GM12878 (cell line): ENCODE measurements at regions not wholly inside any gene's neighbourhood (a gene's known extent, or its start where the extent isn't known, plus 50 kb on each side); places are given as distances from the start of the nearest gene placed in this dataset.

Experiments used
- ATAC-seq: fragments of 200-7000 bp; cut with Tn5 transposase; 3 replicates; pipeline ENCODE4 v1.9.1; 2020; ENCODE audit warnings: mild to moderate bottlenecking, moderate library complexity
- BruUV-seq: library from RNA; stranded (reverse); fragments of 400-500 nt; replicated peaks from 2 replicates; lab custom pipeline; 2021; lab: Mats Ljungman, UMichigan
- CTCF ChIA-PET: fragments of 300-600 bp; sonication (Branson Sonifier 250); formaldehyde crosslinking; extraction: SDS; loops from one replicate; lab custom pipeline; 2021; ENCODE audit warnings: inconsistent platforms; lab: Yijun Ruan, JAX
- POLR2A ChIA-PET: fragments of 350-600 bp; formaldehyde crosslinking; extraction: SDS; loops from one replicate; lab custom pipeline; 2021; ENCODE audit warnings: inconsistent platforms; lab: Charles Lee
- RAD21 ChIA-PET: fragments of 300-600 bp; sonication (Branson Sonifier 250); formaldehyde crosslinking; loops from one replicate; lab custom pipeline; 2023; ENCODE audit warnings: antibody characterized with exemption; ENCODE audit not compliant: unreplicated experiment; lab: Charles Lee
- SMC1A ChIA-PET: fragments of 300-600 bp; sonication (Branson Sonifier 250); formaldehyde crosslinking; loops from one replicate; lab custom pipeline; 2023; ENCODE audit not compliant: unreplicated experiment, uncharacterized antibody; lab: Charles Lee
- DNase-seq: peaks from one replicate; pipeline ENCODE4 v3.0.0-alpha.2; 2011; ENCODE audit warnings: low read depth, low spot score
- FAIRE-seq: peaks from 3 replicates; lab custom pipeline; 2011; peaks lifted over from hg19 to GRCh38; lab: Jason Lieb, UNC
- H2AFZ ChIP-seq: 2 replicates; pipeline ENCODE4 v1.6.0; 2011; ENCODE audit warnings: low read depth, low read length, control low read depth; ENCODE audit not compliant: control insufficient read depth
- H3K27ac ChIP-seq: 2 replicates; pipeline ENCODE4 v1.5.1; 2011; ENCODE audit warnings: control low read depth; ENCODE audit not compliant: control insufficient read depth, insufficient read depth
- H3K27me3 ChIP-seq, 2 experiments: replicated peaks in 1 of 2; 2 replicates each; pipeline versions ENCODE4 v1.6.0 to v1.6.1; 2011; ENCODE audit warnings: low read length in 1 of 2; ENCODE audit not compliant: control insufficient read depth in 2 of 2, insufficient read depth in 2 of 2
- H3K36me3 ChIP-seq, 2 experiments: 2 replicates each; pipeline ENCODE4 v1.5.1; 2011; ENCODE audit warnings: low read length in 1 of 2; ENCODE audit not compliant: control insufficient read depth in 2 of 2, insufficient read depth in 2 of 2
- H3K4me1 ChIP-seq: 2 replicates; pipeline ENCODE4 v1.6.1; 2011; ENCODE audit warnings: mild to moderate bottlenecking, low read length, moderate library complexity, mixed read lengths; ENCODE audit not compliant: control insufficient read depth, insufficient read depth
- H3K4me2 ChIP-seq: 2 replicates; pipeline ENCODE4 v1.6.0; 2011; ENCODE audit warnings: control low read depth; ENCODE audit not compliant: control insufficient read depth, insufficient read depth
- H3K4me3 ChIP-seq: fragments of 200-600 bp; sonication (generic); 2 replicates; pipeline ENCODE4 v1.5.1; 2016
- H3K79me2 ChIP-seq: 2 replicates; pipeline ENCODE4 v1.6.0; 2011; ENCODE audit warnings: low read length; ENCODE audit not compliant: control insufficient read depth, insufficient read depth
- H3K9ac ChIP-seq: 2 replicates; pipeline ENCODE4 v1.8.0; 2011; ENCODE audit warnings: low read length, control low read depth, mixed read lengths; ENCODE audit not compliant: control insufficient read depth, insufficient read depth
- H3K9me3 ChIP-seq: replicated peaks from 3 replicates; pipeline ENCODE4 v1.5.1; 2011; ENCODE audit warnings: mild to moderate bottlenecking, low read length; ENCODE audit not compliant: control insufficient read depth, insufficient read depth
- H4K20me1 ChIP-seq: 2 replicates; pipeline ENCODE4 v1.6.0; 2011; ENCODE audit not compliant: control insufficient read depth, insufficient read depth
- ATF7 ChIP-seq: fragments of 450-650 bp; IDR thresholded peaks from 2 replicates; pipeline ENCODE4 v1.6.1; 2016; ENCODE audit warnings: low read depth, mild to moderate bottlenecking
- E2F8 ChIP-seq: fragments of 450-650 bp; IDR thresholded peaks from 2 replicates; pipeline ENCODE4 v1.6.1; 2018; ENCODE audit warnings: mild to moderate bottlenecking, low read depth, moderate library complexity; ENCODE audit not compliant: partially characterized antibody
- JUNB ChIP-seq: IDR thresholded peaks from 2 replicates; pipeline ENCODE4 v1.6.1; 2016; ENCODE audit warnings: antibody characterized with exemption, mild to moderate bottlenecking
- LARP7 ChIP-seq: fragments of 450-650 bp; IDR thresholded peaks from 2 replicates; pipeline ENCODE4 v1.6.1; 2017; ENCODE audit warnings: mild to moderate bottlenecking
- MTA2 ChIP-seq: fragments of 450-650 bp; IDR thresholded peaks from 2 replicates; pipeline ENCODE4 v1.6.1; 2016; ENCODE audit warnings: low read depth, mild to moderate bottlenecking, moderate library complexity
- RAD21 ChIP-seq: IDR thresholded peaks from 2 replicates; pipeline ENCODE4 v1.6.1; 2011; ENCODE audit warnings: mild to moderate bottlenecking, low read depth, low read length, moderate library complexity; ENCODE audit not compliant: insufficient read depth
- RCOR1 ChIP-seq: conservative IDR thresholded peaks from 2 replicates; pipeline ENCODE4 v1.6.1; 2012; ENCODE audit warnings: low read depth, low read length, improper control_type of control experiment
- TBL1XR1 ChIP-seq: IDR thresholded peaks from 2 replicates; pipeline ENCODE4 v1.6.1; 2012; ENCODE audit warnings: low read depth, low read length, improper control_type of control experiment
- ZBTB4 ChIP-seq: fragments of 450-650 bp; formaldehyde crosslinking; IDR thresholded peaks from 2 replicates; pipeline ENCODE4 v1.4.0; 2022; ENCODE audit warnings: mild to moderate bottlenecking, moderate library complexity
- WGBS: methylation state at CpG from one replicate; pipeline ENCODE4 v1.1.6; 2016; ENCODE audit warnings: low lambda C conversion rate; ENCODE audit not compliant: insufficient replicate concordance, insufficient coverage; ENCODE audit errors: missing lambda C conversion rate; 5-methylcytosine and 5-hydroxymethylcytosine counted together
- in situ Hi-C: fragments of 300-500 bp; cut with MboI; formaldehyde crosslinking; loops from 9 replicates; pipeline ENCODE4 v1.14.3; 2018; ENCODE audit warnings: mixed read lengths
- intact Hi-C: fragments of 100-400 bp; cut with micrococcal nuclease; formaldehyde crosslinking; loops from one replicate; pipeline ENCODE4 v1.14.2; 2022; ENCODE audit not compliant: unreplicated experiment

GRCh38 chr5:86757824-86758223, 140.1 kb downstream of the COX7C start:
- intact Hi-C loops = no loop called here
- BruUV-seq = no TSS peak

GRCh38 chr5:86760661-86761060, 142.9 kb downstream of the COX7C start:
- intact Hi-C loops = no loop called here
- no TSS peak for BruUV-seq
- in situ Hi-C loops = no loop called here
- ATAC-seq = no peak
- Histone ChIP-seq H3K9me3 (no peaks in the 10 kb centered on the region), H3K4me2 (no peak overlapping the region), H3K27me3 (no peaks in the 10 kb centered on the region), H3K9ac (no peak overlapping the region), H3K4me1 (no peaks in the 10 kb centered on the region), H3K4me3 (no peak overlapping the region), H3K79me2 (no peaks in the 10 kb centered on the region), H2AFZ (no peak overlapping the region), H3K36me3 (no peaks in the 10 kb centered on the region), H3K27ac (no peak overlapping the region), H4K20me1 (no peaks in the 10 kb centered on the region)
- CTCF ChIA-PET = no interaction called here
- RAD21 ChIA-PET = interaction anchor here (0.6 kb wide), 1 partner anchor 78 kb away, joined by 3 read pairs; no protein-coding TSS in a partner anchor
- DNase-seq = no peak
- 19% methylated on average over 2 of the region's 2 CpGs for WGBS
- POLR2A ChIA-PET = no interaction called here
- no peak for TF ChIP-seq ZBTB4 (CRISPR knock-in tag)
- no peak for TF ChIP-seq TBL1XR1
- no peak for TF ChIP-seq LARP7
- TF ChIP-seq RAD21 = no peak
- TF ChIP-seq E2F8 = no peak
- TF ChIP-seq JUNB = no peak
- SMC1A ChIA-PET = no interaction called here
- no peak for FAIRE-seq

More at GRCh38 chr5:86757824-86758223, 140.1 kb downstream of the COX7C start:
- Histone ChIP-seq H2AFZ (no peak overlapping the region), H3K27me3 (no peaks in the 10 kb centered on the region), H3K36me3 (no peaks in the 10 kb centered on the region), H3K79me2 (no peaks in the 10 kb centered on the region), H3K9ac (no peak overlapping the region), H3K4me2 (no peak overlapping the region), H3K27ac (no peak overlapping the region), H3K4me3 (no peak overlapping the region), H4K20me1 (no peaks in the 10 kb centered on the region), H3K4me1 (no peaks in the 10 kb centered on the region), H3K9me3 (no peaks in the 10 kb centered on the region)
- ATAC-seq (peak; percentile 75), DNase-seq (no peak), FAIRE-seq (no peak)
- in situ Hi-C loops = no loop called here
- ChIA-PET RAD21 (no interaction called here), CTCF (interaction anchor here (0.6 to 1.2 kb wide), 2 partner anchors 192 to 1476 kb away, joined by 3 read pairs; no protein-coding TSS in a partner anchor), POLR2A (no interaction called here), SMC1A (no interaction called here)
- WGBS = 18% methylated on average over 5 of the region's 5 CpGs
- TF ChIP-seq MTA2 (peak; percentile 59), RCOR1 (no peak), ATF7 (peak; percentile 65; the same call in 1 of the 2 replicates)
